MV-4-11 (cell line): ENCODE measurements at regions not wholly inside any gene's neighbourhood (a gene's known extent, or its start where the extent isn't known, plus 50 kb on each side); places are given as distances from the start of the nearest gene placed in this dataset.

Experiments
- DNase-seq: peaks from one replicate; lab custom pipeline; 2025; lab: John Stamatoyannopoulos, UW

- DNase-seq, result no peak
Measured at GRCh38 chr5:114250536-114250935, 111.3 kb upstream of the KCNN2 start.

DNA sequence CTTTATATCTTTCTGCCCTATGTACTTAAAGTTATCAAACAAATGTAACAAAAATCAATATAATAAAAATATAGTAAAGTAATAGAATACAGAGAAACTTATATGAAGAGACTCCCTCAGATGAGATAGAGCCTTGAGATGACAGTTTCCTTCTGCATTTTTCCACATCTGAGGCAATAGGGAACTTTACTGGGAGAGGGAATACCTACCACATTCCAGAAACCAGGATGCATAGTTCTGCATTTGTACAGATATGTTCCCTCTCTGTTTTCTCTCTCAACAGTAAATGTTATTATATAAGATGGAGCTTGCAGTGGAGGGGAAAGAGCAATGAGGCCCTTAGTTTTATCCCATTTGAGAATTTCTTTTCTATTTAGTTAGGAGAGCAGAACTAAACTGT, 109.6 kb upstream of the KCNN2 start:
- no peak for DNase-seq

DNA sequence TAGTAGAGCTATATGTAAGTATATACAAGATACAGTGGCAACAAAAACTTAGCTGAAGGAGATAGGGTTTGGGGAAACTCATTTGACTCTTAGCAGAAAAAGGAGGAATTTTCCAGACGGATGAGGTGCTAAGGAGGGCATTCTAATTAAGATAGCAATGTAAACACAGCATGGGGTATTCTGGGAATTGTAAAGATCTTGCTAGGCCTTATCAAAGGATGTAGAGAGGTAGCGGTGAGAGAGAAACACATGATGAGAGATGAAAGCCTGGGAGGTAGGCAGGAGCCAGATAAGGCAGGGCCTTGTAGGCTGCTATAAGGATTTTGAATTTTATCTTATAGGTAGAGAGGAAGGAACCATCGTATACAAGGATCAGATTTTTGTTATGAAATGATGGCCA, 106.6 kb upstream of the KCNN2 start:
- no peak for DNase-seq

- DNase-seq, result no peak
Measured at GRCh38 chr5:114261989-114262388, 99.9 kb upstream of the KCNN2 start.

DNA sequence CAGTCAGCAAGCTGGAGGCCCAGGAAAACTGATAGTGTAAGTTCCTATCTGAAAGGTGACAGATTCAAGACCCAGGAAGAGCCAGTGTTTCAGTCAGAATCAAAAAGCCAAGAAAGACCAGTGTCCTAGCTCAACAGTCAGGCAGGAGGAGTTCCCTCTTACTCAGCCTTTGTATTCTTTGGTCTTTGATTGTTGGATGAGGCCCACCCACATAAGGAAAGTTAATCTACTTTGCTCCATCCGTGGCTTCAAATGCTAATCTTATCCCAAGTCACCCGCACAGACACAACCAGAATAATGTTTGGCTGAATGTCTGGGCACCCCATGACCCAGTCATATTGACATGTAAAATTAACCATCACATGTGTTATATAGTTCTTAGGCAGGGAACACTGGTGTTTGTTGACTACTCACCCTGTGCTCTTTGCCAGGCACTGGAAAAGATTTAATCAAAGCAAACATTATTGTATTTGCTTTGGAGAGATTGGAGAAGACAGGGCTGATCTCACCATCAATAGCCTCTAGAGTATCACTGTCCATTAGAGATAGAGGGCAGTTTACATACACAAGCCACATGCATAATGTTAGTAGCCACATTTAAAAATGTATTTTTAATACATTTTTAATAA, 96.3 kb upstream of the KCNN2 start:
- no peak for DNase-seq

DNA sequence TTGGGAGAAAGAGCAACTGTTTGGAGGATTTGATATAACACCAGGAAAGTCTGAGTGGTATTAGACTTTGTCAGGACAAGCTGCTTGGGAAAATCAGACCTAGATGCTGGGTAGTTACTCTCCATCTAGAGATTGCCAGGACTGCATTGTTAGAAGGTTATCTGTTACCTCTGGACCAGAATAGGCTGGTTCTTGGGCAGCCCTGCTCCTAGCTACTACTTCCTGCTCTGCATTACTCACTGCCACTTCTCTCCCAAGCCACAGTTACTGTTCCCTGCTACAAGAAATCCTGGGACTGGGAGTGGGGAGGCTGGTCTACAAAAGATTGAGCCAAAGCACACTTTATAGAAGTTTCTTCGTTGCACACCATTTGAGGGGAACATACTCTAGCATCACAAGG, 95.5 kb upstream of the KCNN2 start:
- no peak for DNase-seq

DNA sequence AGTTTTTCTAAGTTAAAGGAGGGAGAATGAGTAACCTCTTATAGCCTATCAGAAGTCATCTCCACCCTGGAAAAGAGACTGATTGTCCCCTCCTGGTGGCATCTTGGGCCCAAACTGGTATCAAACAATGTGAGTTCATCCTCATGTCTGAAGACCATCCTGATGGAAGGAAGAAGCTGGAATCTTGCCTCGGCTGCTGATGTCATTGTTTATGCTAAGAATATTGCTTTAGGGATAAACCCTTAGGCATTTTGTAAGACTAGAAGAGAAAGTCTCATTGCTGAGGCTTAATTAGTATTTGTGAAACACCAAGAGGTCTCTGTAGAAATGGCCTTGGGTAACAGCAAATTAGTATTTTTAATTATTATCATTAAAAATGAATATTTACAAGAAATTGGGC, 65.7 kb upstream of the KCNN2 start:
- DNase-seq, result no peak

DNA sequence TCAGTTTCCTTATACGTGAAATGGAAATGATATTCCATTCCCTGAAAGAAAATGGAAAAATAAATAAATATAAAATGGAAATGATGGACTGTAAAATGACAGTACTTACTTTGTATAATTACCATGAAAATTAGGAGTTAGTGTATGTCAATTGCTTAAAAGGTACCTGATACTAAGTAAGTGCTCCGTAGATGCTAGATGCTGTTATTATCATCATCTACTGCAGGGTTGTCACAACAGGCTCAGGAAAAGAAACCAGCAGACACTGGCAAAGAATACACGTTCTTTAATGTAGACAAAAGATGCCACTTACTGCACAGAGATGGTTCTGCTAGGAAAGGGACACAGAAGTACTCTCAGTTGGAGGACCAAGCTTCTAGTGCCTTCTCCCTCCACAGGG, 64.0 kb upstream of the KCNN2 start:
- no peak for DNase-seq

GRCh38 chr5:114305402-114306207, 56.3 kb upstream of the KCNN2 start:
- DNase-seq, result peak; percentile 51

GRCh38 chr5:114308017-114308416, 53.9 kb upstream of the KCNN2 start:
- no peak for DNase-seq

DNA sequence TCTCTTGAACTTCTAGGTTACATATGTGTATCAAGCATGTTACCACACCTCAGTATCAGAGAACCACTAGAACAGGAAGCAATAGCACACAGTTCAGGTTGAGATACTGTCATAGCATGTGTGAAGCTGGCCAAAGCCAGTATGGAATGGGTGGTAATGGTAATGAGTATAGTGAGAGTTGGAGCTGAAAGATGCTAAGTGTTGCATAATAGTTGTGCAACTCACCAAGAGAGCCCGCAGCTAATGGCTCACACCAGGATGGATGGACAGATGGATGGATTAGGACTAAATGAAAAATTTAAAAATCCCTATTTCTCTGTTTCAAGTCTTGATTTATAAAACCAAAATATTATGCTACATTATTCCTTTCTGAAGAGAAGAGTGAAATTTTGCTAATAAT, 53.4 kb upstream of the KCNN2 start:
- peak; percentile 13 for DNase-seq

DNA sequence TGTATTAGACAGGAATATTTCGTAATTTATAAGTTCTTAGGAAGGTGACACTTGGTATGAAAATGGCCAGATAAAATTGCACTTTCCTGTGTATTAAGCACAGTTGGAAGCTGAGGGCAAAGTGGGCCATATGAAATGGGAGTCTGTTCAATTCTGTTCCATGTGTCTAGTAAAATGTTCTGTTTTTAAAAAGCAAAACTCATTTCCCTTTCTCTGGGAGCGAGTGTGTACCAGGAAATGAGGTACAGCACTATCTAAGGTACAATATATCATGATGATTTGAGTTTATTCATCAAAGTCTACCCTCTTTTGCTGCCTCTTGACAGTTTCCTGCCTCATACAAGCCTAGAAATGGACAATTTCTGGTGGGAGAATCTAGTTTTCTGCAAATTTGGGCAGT, 51.2 kb upstream of the KCNN2 start:
- no peak for DNase-seq

GRCh38 chr5:114311281-114311680, 50.6 kb upstream of the KCNN2 start:
- no peak for DNase-seq

GRCh38 chr5:114311968-114312367, 49.9 kb upstream of the KCNN2 start:
- no peak for DNase-seq
